ENCODE measurements at regions not wholly inside any gene's neighbourhood (a gene's known extent, or its start where the extent isn't known, plus 50 kb on each side); places are given as distances from the start of the nearest gene placed in this dataset.

DNA sequence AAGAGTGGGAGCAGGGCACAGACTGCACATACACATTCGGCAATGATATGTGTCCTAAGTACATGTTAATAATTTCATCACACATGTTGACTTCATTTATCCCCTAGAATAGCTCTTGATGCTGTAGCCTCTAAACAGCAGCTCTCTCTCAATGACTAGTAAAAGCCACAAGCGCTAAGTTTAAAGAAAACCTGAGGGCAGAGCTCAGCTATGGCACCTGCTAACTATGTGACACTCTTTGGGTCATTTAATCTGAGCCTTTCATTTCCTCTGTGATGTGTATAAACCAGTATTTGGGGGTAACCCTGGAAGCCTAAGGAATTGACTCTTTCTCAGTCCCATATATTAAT, 140.6 kb upstream of the MOCS2 start:
- TF ChIP-seq, protein P1, sequence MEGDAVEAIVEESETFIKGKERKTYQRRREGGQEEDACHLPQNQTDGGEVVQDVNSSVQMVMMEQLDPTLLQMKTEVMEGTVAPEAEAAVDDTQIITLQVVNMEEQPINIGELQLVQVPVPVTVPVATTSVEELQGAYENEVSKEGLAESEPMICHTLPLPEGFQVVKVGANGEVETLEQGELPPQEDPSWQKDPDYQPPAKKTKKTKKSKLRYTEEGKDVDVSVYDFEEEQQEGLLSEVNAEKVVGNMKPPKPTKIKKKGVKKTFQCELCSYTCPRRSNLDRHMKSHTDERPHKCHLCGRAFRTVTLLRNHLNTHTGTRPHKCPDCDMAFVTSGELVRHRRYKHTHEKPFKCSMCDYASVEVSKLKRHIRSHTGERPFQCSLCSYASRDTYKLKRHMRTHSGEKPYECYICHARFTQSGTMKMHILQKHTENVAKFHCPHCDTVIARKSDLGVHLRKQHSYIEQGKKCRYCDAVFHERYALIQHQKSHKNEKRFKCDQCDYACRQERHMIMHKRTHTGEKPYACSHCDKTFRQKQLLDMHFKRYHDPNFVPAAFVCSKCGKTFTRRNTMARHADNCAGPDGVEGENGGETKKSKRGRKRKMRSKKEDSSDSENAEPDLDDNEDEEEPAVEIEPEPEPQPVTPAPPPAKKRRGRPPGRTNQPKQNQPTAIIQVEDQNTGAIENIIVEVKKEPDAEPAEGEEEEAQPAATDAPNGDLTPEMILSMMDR (IDR thresholded peaks at IDR 0.05) = no peak
- TF ChIP-seq POLR2A (IDR thresholded peaks at IDR 0.05) = no peak
- no peak for TF ChIP-seq POLR2AphosphoS5 (IDR thresholded peaks at IDR 0.05)

Data from breast epithelium (tissue), 3 donors.